GM23248 (cell line): ENCODE measurements at regions not wholly inside any gene's neighbourhood (a gene's known extent, or its start where the extent isn't known, plus 50 kb on each side); places are given as distances from the start of the nearest gene placed in this dataset.

Experiments
- DNase-seq: peaks from one replicate; pipeline ENCODE4 v3.0.0-alpha.2; 2015
- H2AFZ ChIP-seq: fragments of 200-600 bp; sonication (generic); 2 replicates; pipeline ENCODE4 v1.6.1; 2016; ENCODE audit warnings: antibody characterized with exemption
- H3F3A ChIP-seq: fragments of 200-600 bp; sonication (generic); 2 replicates; pipeline ENCODE4 v1.6.1; 2016; ENCODE audit warnings: mild to moderate bottlenecking, antibody characterized with exemption, mixed run types; ENCODE audit not compliant: insufficient read depth
- H3K27ac ChIP-seq: fragments of 200-600 bp; sonication (generic); 2 replicates; pipeline ENCODE4 v1.5.1; 2016; ENCODE audit warnings: mild to moderate bottlenecking
- H3K27me3 ChIP-seq: fragments of 200-600 bp; sonication (generic); replicated peaks from 2 replicates; pipeline ENCODE4 v1.6.1; 2016; ENCODE audit warnings: mild to moderate bottlenecking; ENCODE audit not compliant: insufficient read depth
- H3K36me3 ChIP-seq: fragments of 200-600 bp; sonication (generic); 2 replicates; pipeline ENCODE4 v1.6.1; 2016; ENCODE audit warnings: low read depth, mild to moderate bottlenecking
- H3K4me1 ChIP-seq: fragments of 200-600 bp; sonication (generic); 2 replicates; pipeline ENCODE4 v1.6.1; 2016; ENCODE audit warnings: mild to moderate bottlenecking; ENCODE audit not compliant: insufficient read depth
- H3K4me2 ChIP-seq: fragments of 200-600 bp; sonication (generic); one replicate; pipeline ENCODE4 v1.6.1; 2016; ENCODE audit warnings: mild to moderate bottlenecking; ENCODE audit not compliant: unreplicated experiment
- H3K4me3 ChIP-seq: fragments of 200-600 bp; sonication (generic); 2 replicates; pipeline ENCODE4 v1.5.1; 2016; ENCODE audit warnings: mild to moderate bottlenecking
- H3K79me2 ChIP-seq: fragments of 200-600 bp; sonication (generic); 2 replicates; pipeline ENCODE4 v1.6.1; 2016; ENCODE audit warnings: mild to moderate bottlenecking; ENCODE audit not compliant: insufficient read depth
- H3K9ac ChIP-seq: fragments of 200-600 bp; sonication (generic); 2 replicates; pipeline ENCODE4 v1.6.1; 2016; ENCODE audit warnings: mild to moderate bottlenecking
- H3K9me2 ChIP-seq: fragments of 200-600 bp; sonication (generic); 2 replicates; pipeline ENCODE4 v1.6.1; 2016; ENCODE audit warnings: mixed run types, mild to moderate bottlenecking, moderate library complexity; ENCODE audit not compliant: insufficient read depth
- H3K9me3 ChIP-seq: fragments of 200-600 bp; sonication (generic); one replicate; pipeline ENCODE4 v1.6.1; 2017; ENCODE audit warnings: low read depth
- H4K20me1 ChIP-seq: fragments of 200-600 bp; sonication (generic); 2 replicates; pipeline ENCODE4 v1.6.0; 2016; ENCODE audit not compliant: insufficient read depth
- EZH2 ChIP-seq: fragments of 200-600 bp; sonication (generic); IDR thresholded peaks from 2 replicates; pipeline ENCODE4 v1.6.1; 2018; ENCODE audit warnings: antibody characterized with exemption, mild to moderate bottlenecking; ENCODE audit not compliant: insufficient read depth, poor library complexity, severe bottlenecking
- EZH2phosphoT487 ChIP-seq: fragments of 200-600 bp; sonication (generic); IDR thresholded peaks from 2 replicates; pipeline ENCODE4 v1.6.1; 2018; ENCODE audit warnings: antibody characterized with exemption, moderate library complexity, mild to moderate bottlenecking, low read depth; ENCODE audit not compliant: insufficient read depth
- WGBS, 2 experiments: methylation state at CpG; one replicate each; pipeline ENCODE4 v1.1.6; 2015 to 2017; ENCODE audit warnings: low lambda C conversion rate in 2 of 2, low coverage in 1 of 2; ENCODE audit errors: missing lambda C conversion rate in 2 of 2; 5-methylcytosine and 5-hydroxymethylcytosine counted together
- in situ Hi-C: fragments of 300-500 bp; cut with MboI; formaldehyde crosslinking; loops from 2 replicates; pipeline ENCODE4 v1.15.0; 2020

- Histone ChIP-seq H3K4me2 (no peak overlapping the region), H3K9ac (no peak overlapping the region)
- WGBS, 2 experiments: 0 to 5% methylated on average over 1 of the region's 1 CpG
These were observed 2016.3 kb upstream of the CDH9 start for GRCh38 chr5:29054694-29055093.

GRCh38 chr5:29054282-29054681 is 2015.9 kb upstream of the CDH9 start:
- in situ Hi-C loops: no loop called here
- H3K4me1 ChIP-seq: no peaks in the 10 kb centered on the region
- no peak overlapping the region for H3K4me3 ChIP-seq
- 0% methylated on average over 1 of the region's 1 CpG for WGBS, 2 experiments
- H3K9me3 ChIP-seq: no peaks in the 10 kb centered on the region
- H3K4me2 ChIP-seq: no peak overlapping the region
- TF ChIP-seq EZH2: no peak
- no peak for TF ChIP-seq EZH2phosphoT487
- no peaks in the 10 kb centered on the region for H3K27me3 ChIP-seq
- no peaks in the 10 kb centered on the region for H3K36me3 ChIP-seq
- H3K9me2 ChIP-seq: no peaks in the 10 kb centered on the region
- H2AFZ ChIP-seq: no peak overlapping the region
- H4K20me1 ChIP-seq: no peaks in the 10 kb centered on the region
- no peak for DNase-seq
- no peak overlapping the region for H3K27ac ChIP-seq
- no peaks in the 10 kb centered on the region for H3K79me2 ChIP-seq
- H3K9ac ChIP-seq: no peak overlapping the region
- H3F3A ChIP-seq: no peaks in the 10 kb centered on the region

More at GRCh38 chr5:29054694-29055093, 2016.3 kb upstream of the CDH9 start:
- no peaks in the 10 kb centered on the region for H3K36me3 ChIP-seq
- H3K9me2 ChIP-seq: no peaks in the 10 kb centered on the region
- H2AFZ ChIP-seq: no peak overlapping the region
- H3F3A ChIP-seq: no peaks in the 10 kb centered on the region
- H3K4me3 ChIP-seq: no peak overlapping the region
- in situ Hi-C loops: no loop called here
- no peak for DNase-seq
- TF ChIP-seq EZH2phosphoT487 (no peak), EZH2 (no peak)
- no peaks in the 10 kb centered on the region for H3K79me2 ChIP-seq
- no peak overlapping the region for H3K27ac ChIP-seq
- no peaks in the 10 kb centered on the region for H3K9me3 ChIP-seq
- no peaks in the 10 kb centered on the region for H4K20me1 ChIP-seq
- H3K4me1 ChIP-seq: no peaks in the 10 kb centered on the region
- no peaks in the 10 kb centered on the region for H3K27me3 ChIP-seq

- H3K9me3 ChIP-seq: no peaks in the 10 kb centered on the region
- no peaks in the 10 kb centered on the region for H3K4me1 ChIP-seq
- H3K27ac ChIP-seq: no peak overlapping the region
- H3F3A ChIP-seq: no peaks in the 10 kb centered on the region
- H3K9ac ChIP-seq: no peak overlapping the region
- in situ Hi-C loops: no loop called here
- no peaks in the 10 kb centered on the region for H3K36me3 ChIP-seq
- H3K9me2 ChIP-seq: no peaks in the 10 kb centered on the region
- no peak for DNase-seq
- H4K20me1 ChIP-seq: no peaks in the 10 kb centered on the region
- WGBS, 2 experiments: 8 to 14% methylated on average over 4 of the region's 4 CpGs
- H3K4me3 ChIP-seq: no peak overlapping the region
- TF ChIP-seq EZH2phosphoT487 (no peak), EZH2 (no peak)
- H2AFZ ChIP-seq: no peak overlapping the region
- H3K79me2 ChIP-seq: no peaks in the 10 kb centered on the region
- H3K4me2 ChIP-seq: no peak overlapping the region
- H3K27me3 ChIP-seq: no peaks in the 10 kb centered on the region
These were observed 2013.1 kb upstream of the CDH9 start for GRCh38 chr5:29051509-29051908.

- no peak overlapping the region for H3K9ac ChIP-seq
- no peak overlapping the region for H3K4me3 ChIP-seq
- no peak for TF ChIP-seq EZH2phosphoT487
- TF ChIP-seq EZH2: no peak
- no peak overlapping the region for H2AFZ ChIP-seq
- H3K36me3 ChIP-seq: no peaks in the 10 kb centered on the region
- H3K9me3 ChIP-seq: no peaks in the 10 kb centered on the region
- no peaks in the 10 kb centered on the region for H3K9me2 ChIP-seq
- H3K4me2 ChIP-seq: no peak overlapping the region
- no peaks in the 10 kb centered on the region for H3K27me3 ChIP-seq
- no peaks in the 10 kb centered on the region for H3K4me1 ChIP-seq
- DNase-seq: no peak
- H3F3A ChIP-seq: no peaks in the 10 kb centered on the region
- WGBS, 2 experiments: 29 to 33% methylated on average over 4 of the region's 4 CpGs
- no peaks in the 10 kb centered on the region for H3K79me2 ChIP-seq
- H4K20me1 ChIP-seq: no peaks in the 10 kb centered on the region
- in situ Hi-C loops: no loop called here
- H3K27ac ChIP-seq: no peak overlapping the region
These were observed 2003.8 kb upstream of the CDH9 start for GRCh38 chr5:29042152-29042551.

GRCh38 chr5:29040404-29040803 is 2002.0 kb upstream of the CDH9 start:
- Histone ChIP-seq H3F3A (no peaks in the 10 kb centered on the region), H3K36me3 (no peaks in the 10 kb centered on the region), H3K27ac (no peak overlapping the region), H3K9me3 (no peaks in the 10 kb centered on the region), H3K9ac (no peak overlapping the region), H3K79me2 (no peaks in the 10 kb centered on the region), H3K4me1 (no peaks in the 10 kb centered on the region), H3K27me3 (no peaks in the 10 kb centered on the region), H3K4me3 (no peak overlapping the region), H3K4me2 (no peak overlapping the region), H2AFZ (no peak overlapping the region), H3K9me2 (no peaks in the 10 kb centered on the region), H4K20me1 (no peaks in the 10 kb centered on the region)
- no peak for DNase-seq
- 12% methylated on average over 1 of the region's 1 CpG for WGBS, 2 experiments
- in situ Hi-C loops: no loop called here
- TF ChIP-seq EZH2: no peak
- no peak for TF ChIP-seq EZH2phosphoT487
